ENCODE measurements at regions not wholly inside any gene's neighbourhood (a gene's known extent, or its start where the extent isn't known, plus 50 kb on each side); places are given as distances from the start of the nearest gene placed in this dataset.

DNA sequence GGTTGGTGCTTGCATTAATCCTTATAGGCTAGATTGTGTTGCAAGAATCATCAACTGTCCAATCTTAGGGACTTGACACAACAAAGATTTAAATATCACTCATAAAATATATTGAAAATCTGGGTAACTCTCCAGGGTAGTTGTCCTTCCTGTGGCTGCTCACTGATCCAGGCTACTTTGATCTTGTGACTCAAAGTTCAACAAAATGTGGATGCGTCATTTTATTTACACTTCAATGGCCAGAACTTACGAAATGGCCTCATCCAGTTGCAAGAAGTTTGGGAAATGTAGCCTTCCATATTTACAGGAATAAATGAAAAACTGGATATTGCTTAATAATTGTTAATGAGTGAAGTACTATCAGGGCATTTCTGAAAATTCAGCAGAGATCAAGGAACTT is 235.5 kb upstream of the ACTBL2 start:
- Histone ChIP-seq H4K5ac (ENCODE audit: insufficient read length, low read depth, low read length) (no peak overlapping the region), H2BK120ac (replicated peaks; ENCODE audit: low read depth, low read length) (no peak overlapping the region), H3K4ac (replicated peaks; ENCODE audit: insufficient read length, low read depth, low read length) (no peak overlapping the region), H3K79me2 (ENCODE audit: control insufficient read depth in 1 of 2, insufficient read depth in 2 of 2, low read length in 2 of 2) (no peaks in the 10 kb centered on the region), H3K4me3 (ENCODE audit: extremely low read depth in 1 of 4, insufficient read depth in 2 of 4, low read depth in 3 of 4, low read length in 4 of 4) (no peak overlapping the region), H3K14ac (ENCODE audit: insufficient read length) (no peak overlapping the region), H3K79me1 (ENCODE audit: low read depth, low read length) (no peaks in the 10 kb centered on the region), H3K36me3 (ENCODE audit: control insufficient read depth in 2 of 4, insufficient read depth in 4 of 4, low read length in 3 of 4) (no peaks in the 10 kb centered on the region), H3K4me1 (replicated peaks in 1 of 4; ENCODE audit: control insufficient read depth in 3 of 4, insufficient read depth in 4 of 4, low read length in 3 of 4) (no peaks in the 10 kb centered on the region), H3K18ac (ENCODE audit: extremely low read depth, low read length) (no peak overlapping the region), H3K9me3 (ENCODE audit: insufficient read depth in 2 of 2, low read depth in 1 of 2, low read length in 1 of 2) (no peaks in the 10 kb centered on the region), H3K23ac (ENCODE audit: insufficient read length) (no peak overlapping the region), H2AFZ (ENCODE audit: low read length) (no peak overlapping the region), H3K4me2 (ENCODE audit: insufficient read depth in 1 of 2, low read depth in 2 of 2, low read length in 2 of 2) (no peak overlapping the region), H4K91ac (replicated peaks; ENCODE audit: insufficient read length, low read length) (no peak overlapping the region), H2BK12ac (ENCODE audit: low read depth, low read length) (no peak overlapping the region), H2BK20ac (ENCODE audit: low read length) (no peak overlapping the region), H4K20me1 (replicated peaks in 1 of 2; ENCODE audit: control insufficient read depth in 1 of 2, insufficient read depth in 2 of 2, low read length in 2 of 2) (no peaks in the 10 kb centered on the region), H3K27me3 (replicated peaks in 1 of 4; ENCODE audit: control insufficient read depth in 3 of 4, extremely low read depth in 1 of 4, insufficient read depth in 3 of 4, low read length in 3 of 4) (no peaks in the 10 kb centered on the region), H3K56ac (replicated peaks; ENCODE audit: insufficient read length, low read depth, low read length) (no peak overlapping the region), H3K23me2 (ENCODE audit: low read depth, low read length) (no peaks in the 10 kb centered on the region), H2BK5ac (ENCODE audit: low read depth, low read length) (no peak overlapping the region), H3K9ac (replicated peaks in 1 of 4; ENCODE audit: extremely low read depth in 1 of 4, low read depth in 3 of 4, low read length in 3 of 4) (no peak overlapping the region), H3K27ac (ENCODE audit: low read depth, low read length) (no peak overlapping the region), H4K8ac (ENCODE audit: extremely low read depth, insufficient read depth, low read length) (no peak overlapping the region), H2AK5ac (ENCODE audit: low read depth, low read length) (no peak overlapping the region), H2BK15ac (ENCODE audit: low read length) (no peak overlapping the region)
- POLR2A ChIA-PET (ENCODE audit: partially characterized antibody), result no interaction called here
- no peak for FAIRE-seq
- CTCF ChIA-PET (ENCODE audit: partially characterized antibody), result no interaction called here
- 43% methylated on average over 2 of the region's 2 CpGs; no CpG with 5 or more reads in 1 of the 2 experiments for WGBS, 2 experiments (ENCODE audit: extremely low coverage in 1 of 2, insufficient coverage in 1 of 2, insufficient read length in 1 of 2, insufficient replicate concordance in 2 of 2, low coverage in 1 of 2, low lambda C conversion rate in 2 of 2, missing lambda C conversion rate in 1 of 2)
- DNase-seq (ENCODE audit: low read depth in 1 of 2, low spot score in 2 of 2), result no peak
- no peak for TF ChIP-seq KDM4A (IDR thresholded peaks at IDR 0.05; ENCODE audit: low read depth, low read length, severe bottlenecking)
- TF ChIP-seq CBX5 (IDR thresholded peaks at IDR 0.05; ENCODE audit: low read depth, low read length), result no peak
- TF ChIP-seq USF2 (IDR thresholded peaks at IDR 0.05; ENCODE audit: low read length), result no peak
- no peak for TF ChIP-seq NRF1 (IDR thresholded peaks at IDR 0.05; ENCODE audit: low read depth, low read length)
- no peak for TF ChIP-seq SP1 (IDR thresholded peaks at IDR 0.05; ENCODE audit: low read depth, low read length)
- no peak for TF ChIP-seq SUZ12 (IDR thresholded peaks at IDR 0.05; ENCODE audit: low read length)
- no peak for TF ChIP-seq RFX5 (IDR thresholded peaks at IDR 0.05; ENCODE audit: borderline replicate concordance, low read depth, low read length)
- TF ChIP-seq ZNF274 (IDR thresholded peaks at IDR 0.05; ENCODE audit: borderline replicate concordance, extremely low read depth, low read length), result no peak
- TF ChIP-seq PHF8 (conservative IDR thresholded peaks at IDR 0.05; ENCODE audit: low read depth, low read length), result no peak
- TF ChIP-seq BRCA1 (IDR thresholded peaks at IDR 0.05; ENCODE audit: low read depth, low read length), result no peak
- no peak for TF ChIP-seq JUND (IDR thresholded peaks at IDR 0.05; ENCODE audit: low read length)
- no peak for TF ChIP-seq CEBPB (IDR thresholded peaks at IDR 0.05; ENCODE audit: low read depth, low read length)
- no peak for TF ChIP-seq SP2 (IDR thresholded peaks at IDR 0.05; ENCODE audit: low read length)
- no peak for TF ChIP-seq RNF2 (IDR thresholded peaks at IDR 0.05; ENCODE audit: borderline replicate concordance, low read depth, low read length, missing control alignments, poor library complexity, severe bottlenecking)

Measured in H1 (cell line).